ENCODE measurements at regions not wholly inside any gene's neighbourhood (a gene's known extent, or its start where the extent isn't known, plus 50 kb on each side); places are given as distances from the start of the nearest gene placed in this dataset.

GRCh38 chr12:125303337-125303736, 238.1 kb downstream of the AACS start:
- no peak for DNase-seq (ENCODE audit: extremely low read depth in 1 of 2, low read depth in 1 of 2)

GRCh38 chr12:125304029-125304428, 238.8 kb downstream of the AACS start:
- DNase-seq (ENCODE audit: extremely low read depth in 1 of 2, low read depth in 1 of 2), result no peak

GRCh38 chr12:125305231-125305630, 240.0 kb downstream of the AACS start:
- DNase-seq (ENCODE audit: extremely low read depth in 1 of 2, low read depth in 1 of 2), result no peak

- no peak for DNase-seq (ENCODE audit: extremely low read depth in 1 of 2, low read depth in 1 of 2)
These were observed 245.2 kb downstream of the AACS start for GRCh38 chr12:125310461-125310860.

- no peak for DNase-seq (ENCODE audit: extremely low read depth in 1 of 2, low read depth in 1 of 2)
These were observed 245.8 kb downstream of the AACS start for GRCh38 chr12:125311050-125311449.

GRCh38 chr12:125312471-125312870, 247.2 kb downstream of the AACS start:
- DNase-seq (ENCODE audit: extremely low read depth in 1 of 2, low read depth in 1 of 2), result no peak

- no peak for DNase-seq (ENCODE audit: extremely low read depth in 1 of 2, low read depth in 1 of 2)
These were observed 249.0 kb downstream of the AACS start for GRCh38 chr12:125314051-125314755.

- DNase-seq (ENCODE audit: extremely low read depth in 1 of 2, low read depth in 1 of 2), result no peak
These were observed 250.5 kb downstream of the AACS start for GRCh38 chr12:125315771-125316170.

- no peak for DNase-seq (ENCODE audit: extremely low read depth in 1 of 2, low read depth in 1 of 2)
These were observed 254.9 kb downstream of the AACS start for GRCh38 chr12:125320177-125320576.

GRCh38 chr12:125324861-125325490, 259.7 kb downstream of the AACS start:
- no peak for DNase-seq (ENCODE audit: extremely low read depth in 1 of 2, low read depth in 1 of 2)

- DNase-seq (ENCODE audit: extremely low read depth in 1 of 2, low read depth in 1 of 2), result no peak
These were observed 264.2 kb downstream of the AACS start for GRCh38 chr12:125329239-125330102.

GRCh38 chr12:125330645-125331341, 265.6 kb downstream of the AACS start:
- peak in 1 of 2 donors; percentile 24 for DNase-seq (ENCODE audit: extremely low read depth in 1 of 2, low read depth in 1 of 2)

- no peak for DNase-seq (ENCODE audit: extremely low read depth in 1 of 2, low read depth in 1 of 2)
These were observed 266.3 kb downstream of the AACS start for GRCh38 chr12:125331342-125332052.

GRCh38 chr12:125332900-125333299, 267.7 kb downstream of the AACS start:
- no peak for DNase-seq (ENCODE audit: extremely low read depth in 1 of 2, low read depth in 1 of 2)

GRCh38 chr12:125336246-125336645, 271.0 kb downstream of the AACS start:
- DNase-seq (ENCODE audit: extremely low read depth in 1 of 2, low read depth in 1 of 2), result no peak

- DNase-seq (ENCODE audit: extremely low read depth in 1 of 2, low read depth in 1 of 2), result no peak
These were observed 275.6 kb downstream of the AACS start for GRCh38 chr12:125340791-125341190.

- no peak for DNase-seq (ENCODE audit: extremely low read depth in 1 of 2, low read depth in 1 of 2)
These were observed 276.2 kb downstream of the AACS start for GRCh38 chr12:125341422-125341821.

GRCh38 chr12:125343649-125344048, 278.4 kb downstream of the AACS start:
- DNase-seq (ENCODE audit: extremely low read depth in 1 of 2, low read depth in 1 of 2), result no peak

- DNase-seq (ENCODE audit: extremely low read depth in 1 of 2, low read depth in 1 of 2), result no peak
These were observed 281.1 kb downstream of the AACS start for GRCh38 chr12:125346362-125346761.

GRCh38 chr12:125351788-125352187, 286.6 kb downstream of the AACS start:
- DNase-seq (ENCODE audit: extremely low read depth in 1 of 2, low read depth in 1 of 2), result no peak

Measured in activated CD8-positive, alpha-beta memory T cell treated with anti-CD3 and anti-CD28 coated beads for 1 hour (primary cell).